HUES64 (cell line): ENCODE measurements at regions not wholly inside any gene's neighbourhood (a gene's known extent, or its start where the extent isn't known, plus 50 kb on each side); places are given as distances from the start of the nearest gene placed in this dataset.
"Not testable (repeated sequence)": the region's sequence is repeated elsewhere in the genome, so short reads cannot be mapped to it uniquely, and the experiment has no call there.

Experiments used
- H3K27ac ChIP-seq: 2 replicates; pipeline ENCODE4 v1.7.0; 2013; ENCODE audit warnings: low read depth, low read length, inconsistent platforms
- H3K27me3 ChIP-seq: 2 replicates; pipeline ENCODE4 v1.6.1; 2013; ENCODE audit warnings: mild to moderate bottlenecking, low read length; ENCODE audit not compliant: insufficient read depth
- H3K36me3 ChIP-seq: 2 replicates; pipeline ENCODE4 v1.6.1; 2013; ENCODE audit warnings: mild to moderate bottlenecking, low read length; ENCODE audit not compliant: insufficient read depth
- H3K4me1 ChIP-seq: 2 replicates; pipeline ENCODE4 v1.6.1; 2013; ENCODE audit warnings: mild to moderate bottlenecking, low read length, moderate library complexity; ENCODE audit not compliant: insufficient read depth
- H3K4me3 ChIP-seq: 2 replicates; pipeline ENCODE4 v1.5.1; 2013; ENCODE audit warnings: mild to moderate bottlenecking, low read length, moderate library complexity
- H3K9ac ChIP-seq: 2 replicates; pipeline ENCODE4 v1.6.1; 2013; ENCODE audit warnings: mild to moderate bottlenecking, low read depth, low read length
- H3K9me3 ChIP-seq: 2 replicates; pipeline ENCODE4 v1.6.1; 2013; ENCODE audit warnings: low read depth, low read length; ENCODE audit not compliant: insufficient read depth
- WGBS: fragments of 150-250, 120-280 bp; methylation state at CpG from one replicate; pipeline ENCODE4 v1.1.7; 2013; ENCODE audit warnings: missing lambda C conversion rate; 5-methylcytosine and 5-hydroxymethylcytosine counted together

GRCh38 chr16:58853854-58854791, 120.0 kb upstream of the GOT2 start:
- no peaks in the 10 kb centered on the region for H3K36me3 ChIP-seq
- H3K4me1 ChIP-seq, result peaks cover 7% of the 10 kb centered on the region; the same call in 1 of the 2 replicates
- H3K27ac ChIP-seq, result no peak overlapping the region
- no peak overlapping the region for H3K4me3 ChIP-seq
- WGBS, result 86% methylated on average over 5 of the region's 6 CpGs
- H3K9ac ChIP-seq, result no peak overlapping the region
- no peaks in the 10 kb centered on the region for H3K9me3 ChIP-seq
- no peaks in the 10 kb centered on the region for H3K27me3 ChIP-seq

GRCh38 chr16:58850678-58851020, 116.5 kb upstream of the GOT2 start:
- no peak overlapping the region for H3K4me3 ChIP-seq
- WGBS, result 91% methylated on average over 3 of the region's 3 CpGs

GRCh38 chr16:58850019-58850677, 116.0 kb upstream of the GOT2 start:
- no peak overlapping the region for H3K27ac ChIP-seq
- H3K4me3 ChIP-seq, result no peak overlapping the region
- H3K27me3 ChIP-seq, result no peaks in the 10 kb centered on the region
- peaks cover 6% of the 10 kb centered on the region; the same call in 1 of the 2 replicates for H3K9me3 ChIP-seq
- no peaks in the 10 kb centered on the region for H3K36me3 ChIP-seq
- H3K4me1 ChIP-seq, result peaks cover 4% of the 10 kb centered on the region; the same call in 1 of the 2 replicates
- 75% methylated on average over 4 of the region's 4 CpGs for WGBS
- no peak overlapping the region for H3K9ac ChIP-seq

More at GRCh38 chr16:58850678-58851020, 116.5 kb upstream of the GOT2 start:
- no peak overlapping the region for H3K9ac ChIP-seq
- H3K4me1 ChIP-seq, result peaks cover 6% of the 10 kb centered on the region; the same call in 1 of the 2 replicates
- no peaks in the 10 kb centered on the region for H3K36me3 ChIP-seq
- peaks cover 6% of the 10 kb centered on the region; the same call in 1 of the 2 replicates for H3K9me3 ChIP-seq
- H3K27me3 ChIP-seq, result no peaks in the 10 kb centered on the region
- no peak overlapping the region for H3K27ac ChIP-seq

- H3K4me1 ChIP-seq, result peaks cover 4% of the 10 kb centered on the region; the same call in 1 of the 2 replicates
- peaks cover 6% of the 10 kb centered on the region; the same call in 1 of the 2 replicates for H3K9me3 ChIP-seq
- WGBS, result 97% methylated on average over 2 of the region's 2 CpGs
- H3K9ac ChIP-seq, result no peak overlapping the region
- no peaks in the 10 kb centered on the region for H3K27me3 ChIP-seq
- no peaks in the 10 kb centered on the region for H3K36me3 ChIP-seq
- H3K4me3 ChIP-seq, result no peak overlapping the region
- no peak overlapping the region for H3K27ac ChIP-seq
Measured at GRCh38 chr16:58848662-58849002, 114.5 kb upstream of the GOT2 start.

- WGBS, result 87% methylated on average over 3 of the region's 4 CpGs
- Histone ChIP-seq H3K9me3 (peaks cover 6% of the 10 kb centered on the region; the same call in 1 of the 2 replicates), H3K27ac (peak overlapping the region; percentile 10; the same call in 1 of the 2 replicates), H3K4me3 (no peak overlapping the region), H3K4me1 (peaks cover 4% of the 10 kb centered on the region; the same call in 1 of the 2 replicates), H3K27me3 (no peaks in the 10 kb centered on the region), H3K36me3 (no peaks in the 10 kb centered on the region), H3K9ac (no peak overlapping the region)
Measured at GRCh38 chr16:58847902-58848661, 114.0 kb upstream of the GOT2 start.

- H3K36me3 ChIP-seq, H3K9me3 ChIP-seq, H3K4me1 ChIP-seq, H3K27ac ChIP-seq, H3K27me3 ChIP-seq, H3K9ac ChIP-seq, H3K4me3 ChIP-seq: not testable (repeated sequence)
- WGBS, result 98% methylated on average over 29 of the region's 29 CpGs
Measured at GRCh38 chr16:58846226-58846625, 112.1 kb upstream of the GOT2 start.

GRCh38 chr16:58843675-58844074, 109.6 kb upstream of the GOT2 start:
- Histone ChIP-seq H3K27me3 (no peaks in the 10 kb centered on the region), H3K9me3 (peaks cover 6% of the 10 kb centered on the region; the same call in 1 of the 2 replicates), H3K9ac (no peak overlapping the region), H3K4me1 (no peaks in the 10 kb centered on the region), H3K36me3 (no peaks in the 10 kb centered on the region), H3K27ac (no peak overlapping the region), H3K4me3 (no peak overlapping the region)
- 33% methylated on average over 1 of the region's 2 CpGs for WGBS

GRCh38 chr16:58842746-58843145, 108.6 kb upstream of the GOT2 start:
- no peak overlapping the region for H3K9ac ChIP-seq
- peaks cover 6% of the 10 kb centered on the region; the same call in 1 of the 2 replicates for H3K9me3 ChIP-seq
- no peak overlapping the region for H3K4me3 ChIP-seq
- no peaks in the 10 kb centered on the region for H3K4me1 ChIP-seq
- H3K27ac ChIP-seq, result no peak overlapping the region
- H3K36me3 ChIP-seq, result no peaks in the 10 kb centered on the region
- no peaks in the 10 kb centered on the region for H3K27me3 ChIP-seq

GRCh38 chr16:58842156-58842555, 108.0 kb upstream of the GOT2 start:
- Histone ChIP-seq H3K27me3 (no peaks in the 10 kb centered on the region), H3K4me3 (no peak overlapping the region), H3K4me1 (no peaks in the 10 kb centered on the region), H3K27ac (no peak overlapping the region), H3K9ac (no peak overlapping the region), H3K36me3 (no peaks in the 10 kb centered on the region), H3K9me3 (peaks cover 4% of the 10 kb centered on the region; the same call in 1 of the 2 replicates)
- WGBS, result 100% methylated on average over 1 of the region's 1 CpG

GRCh38 chr16:58837950-58838349, 103.8 kb upstream of the GOT2 start:
- over 99% methylated on average over 3 of the region's 3 CpGs for WGBS
- Histone ChIP-seq H3K27me3 (no peaks in the 10 kb centered on the region), H3K9ac (no peak overlapping the region), H3K4me3 (no peak overlapping the region), H3K9me3 (no peaks in the 10 kb centered on the region), H3K27ac (no peak overlapping the region), H3K4me1 (no peaks in the 10 kb centered on the region), H3K36me3 (no peaks in the 10 kb centered on the region)

GRCh38 chr16:58836427-58836826, 102.3 kb upstream of the GOT2 start:
- Histone ChIP-seq H3K36me3 (no peaks in the 10 kb centered on the region), H3K9ac (no peak overlapping the region), H3K9me3 (no peaks in the 10 kb centered on the region), H3K27ac (no peak overlapping the region), H3K27me3 (no peaks in the 10 kb centered on the region), H3K4me1 (peaks cover 4% of the 10 kb centered on the region; the same call in 1 of the 2 replicates), H3K4me3 (no peak overlapping the region)
- 91% methylated on average over 4 of the region's 6 CpGs for WGBS
